ENCODE measurements at regions not wholly inside any gene's neighbourhood (a gene's known extent, or its start where the extent isn't known, plus 50 kb on each side); places are given as distances from the start of the nearest gene placed in this dataset.
"Not testable (repeated sequence)": the region's sequence is repeated elsewhere in the genome, so short reads cannot be mapped to it uniquely, and the experiment has no call there.

DNA sequence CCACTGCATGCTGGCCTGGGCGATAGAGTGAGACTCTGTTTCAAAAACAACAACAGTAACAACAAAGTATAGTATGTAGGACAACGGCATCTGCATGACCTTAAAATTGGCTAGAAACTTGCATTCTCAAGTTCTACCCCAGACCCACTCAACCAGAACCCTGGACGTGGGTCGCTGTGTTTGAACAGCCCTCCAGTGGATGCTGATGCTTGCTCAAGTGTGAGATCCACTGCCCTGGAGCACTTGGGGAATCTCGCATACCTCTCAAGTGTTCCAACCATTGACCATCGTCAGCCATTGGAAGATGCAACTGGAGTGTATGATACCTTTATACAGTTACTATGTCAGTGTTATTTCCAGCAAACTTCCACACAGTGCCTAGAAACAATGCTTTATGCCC, 435.9 kb downstream of the DCDC2C start:
- no peak for DNase-seq (ENCODE audit: low spot score)

DNA sequence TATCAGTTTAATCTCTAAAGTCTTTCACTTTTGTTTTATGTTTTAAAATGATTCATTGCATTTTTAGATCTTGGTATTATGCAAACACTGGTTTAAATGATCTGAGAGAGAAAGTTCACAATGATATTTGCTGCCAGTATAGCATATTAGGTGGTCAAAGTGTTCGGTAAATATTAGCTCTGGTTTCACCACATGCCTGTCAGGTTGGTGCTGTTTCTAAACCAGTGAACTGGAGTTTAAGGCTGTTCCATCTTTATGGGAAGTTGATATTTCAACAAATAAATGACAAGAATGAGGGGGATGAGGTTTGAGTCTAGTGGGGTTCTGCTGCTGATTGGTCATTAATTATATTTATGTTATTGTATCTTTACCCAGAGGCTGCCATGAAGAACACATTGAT, 436.4 kb downstream of the DCDC2C start:
- DNase-seq (ENCODE audit: low spot score) = no peak

DNA sequence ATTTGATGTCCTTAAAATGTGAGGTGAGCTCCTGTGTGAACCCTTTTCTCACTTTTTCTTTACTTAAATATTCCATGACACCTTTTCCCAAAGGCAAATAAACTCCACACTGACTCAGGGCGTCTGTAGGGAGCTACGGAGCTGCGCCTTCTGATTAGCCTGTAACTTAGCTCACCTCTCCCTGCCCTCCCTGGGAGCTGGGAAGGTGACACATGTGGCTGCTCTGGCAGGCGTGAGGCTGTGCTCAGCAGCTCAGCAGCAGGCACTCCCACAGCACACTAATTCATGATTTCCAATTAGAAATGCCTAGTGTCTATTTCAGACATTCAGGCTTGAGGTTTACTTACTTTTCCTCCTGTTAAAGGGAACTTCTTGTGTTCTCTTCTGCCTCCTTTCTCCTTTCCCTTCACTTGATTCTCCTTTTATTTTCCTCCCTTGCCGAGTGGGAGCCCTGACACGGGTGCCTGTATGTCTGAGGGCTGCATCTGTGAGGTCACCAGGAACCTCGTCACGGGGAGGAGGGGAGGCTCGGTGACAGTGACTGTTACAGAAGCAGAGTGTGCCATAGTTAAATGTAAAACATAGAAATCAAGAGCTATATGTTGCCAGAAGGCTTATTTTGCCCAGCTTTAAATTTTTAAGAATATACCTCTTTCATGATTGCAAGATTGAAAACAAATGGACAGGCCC, 437.1 kb downstream of the DCDC2C start:
- no peak for DNase-seq (ENCODE audit: low spot score)

DNA sequence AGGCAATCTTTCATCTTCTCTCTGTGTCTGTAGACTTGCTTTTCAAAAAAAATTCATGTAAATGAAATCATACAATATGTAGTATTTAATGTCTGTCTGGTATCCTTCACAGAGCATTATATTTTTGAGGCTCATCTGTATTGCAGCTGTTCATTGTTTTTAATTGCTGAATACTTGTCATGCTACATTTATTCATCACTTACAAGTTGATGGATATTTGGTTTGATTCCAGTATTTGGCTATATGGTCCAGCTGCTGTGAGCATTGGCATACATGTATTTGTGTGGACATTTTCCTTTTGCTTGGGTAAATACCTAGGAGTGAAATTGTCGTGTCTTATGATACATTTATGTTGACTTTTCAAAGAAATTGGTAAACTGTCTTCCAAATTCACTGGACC, 441.4 kb downstream of the DCDC2C start:
- DNase-seq (ENCODE audit: low spot score) = no peak

DNA sequence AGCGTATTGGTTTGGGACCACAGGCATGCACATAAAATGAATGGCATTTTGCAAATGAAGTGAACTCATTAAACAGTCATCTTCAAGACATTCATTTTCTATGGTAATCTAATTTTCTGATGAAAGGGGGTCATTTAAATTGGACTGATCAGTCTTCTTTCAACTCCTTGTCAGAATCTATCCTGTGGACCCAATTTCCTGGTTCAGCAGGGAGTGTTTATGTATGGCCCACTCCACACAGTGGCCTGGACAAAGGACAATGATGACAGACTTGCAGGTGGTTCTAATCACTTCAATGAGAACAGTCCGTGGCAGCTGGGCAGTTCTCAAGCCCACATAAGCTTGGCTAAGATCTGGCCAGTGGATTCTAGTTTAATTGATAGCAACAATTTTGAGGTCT, 448.1 kb downstream of the DCDC2C start:
- DNase-seq (ENCODE audit: low spot score) = no peak

DNA sequence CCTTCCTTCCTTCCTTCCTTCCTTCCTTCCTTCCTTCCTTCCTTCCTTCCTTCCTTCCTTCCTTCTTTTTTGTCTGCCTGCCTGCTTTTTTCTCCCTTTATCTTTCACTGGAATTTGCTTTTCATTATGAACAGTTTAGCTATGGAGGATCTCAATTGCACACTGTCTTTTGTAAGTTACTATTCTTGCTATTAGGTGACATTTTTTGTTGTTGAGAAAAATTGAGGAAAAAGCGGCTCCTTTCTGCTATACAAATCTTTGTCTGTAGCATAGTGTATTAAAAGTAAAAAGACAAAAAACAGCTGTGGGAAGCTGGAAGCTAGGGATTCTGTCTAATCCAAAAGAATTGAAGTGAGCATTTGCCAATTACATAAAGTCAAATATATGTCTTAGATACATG, 448.7 kb downstream of the DCDC2C start:
- no peak for DNase-seq (ENCODE audit: low spot score)

DNA sequence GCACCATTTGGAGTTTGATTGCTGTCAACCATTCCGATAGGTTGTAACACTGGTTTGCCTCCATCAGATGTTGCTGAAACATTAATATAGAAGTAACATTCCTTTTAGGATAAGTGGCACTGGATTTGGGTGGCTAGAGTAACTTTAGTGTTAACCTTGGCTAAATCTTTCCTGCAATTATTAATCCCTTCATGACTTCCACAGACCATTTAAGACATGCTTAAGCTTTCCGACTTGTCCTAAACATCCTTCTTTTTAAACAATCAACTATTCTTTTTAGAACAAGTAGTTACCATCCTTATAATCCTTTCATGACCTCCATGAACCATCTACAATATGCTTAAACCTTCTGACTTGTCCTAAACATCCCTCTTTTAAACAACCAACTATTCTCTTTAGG, 465.5 kb downstream of the DCDC2C start:
- DNase-seq (ENCODE audit: low spot score) = no peak

DNA sequence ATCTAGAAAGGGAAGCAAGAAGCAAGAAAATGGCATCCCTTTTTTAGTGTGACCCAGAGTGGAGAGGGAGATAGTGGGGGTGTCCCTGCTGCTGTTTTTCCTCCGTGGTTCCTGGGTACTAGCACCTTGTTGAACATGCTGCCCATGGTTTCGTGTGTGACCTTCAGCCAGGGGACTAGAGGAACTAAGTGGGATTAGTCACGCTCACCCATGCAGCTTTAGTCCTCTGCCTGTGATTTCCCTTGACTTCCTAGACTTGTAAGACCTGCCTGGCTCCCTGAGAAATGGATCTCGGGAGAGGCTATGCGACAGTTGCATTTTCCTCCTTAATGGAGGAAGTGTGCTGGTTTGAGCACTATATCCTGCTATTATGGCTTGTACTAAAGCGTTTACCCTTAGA, 471.4 kb downstream of the DCDC2C start:
- DNase-seq (ENCODE audit: low spot score) = no peak

DNA sequence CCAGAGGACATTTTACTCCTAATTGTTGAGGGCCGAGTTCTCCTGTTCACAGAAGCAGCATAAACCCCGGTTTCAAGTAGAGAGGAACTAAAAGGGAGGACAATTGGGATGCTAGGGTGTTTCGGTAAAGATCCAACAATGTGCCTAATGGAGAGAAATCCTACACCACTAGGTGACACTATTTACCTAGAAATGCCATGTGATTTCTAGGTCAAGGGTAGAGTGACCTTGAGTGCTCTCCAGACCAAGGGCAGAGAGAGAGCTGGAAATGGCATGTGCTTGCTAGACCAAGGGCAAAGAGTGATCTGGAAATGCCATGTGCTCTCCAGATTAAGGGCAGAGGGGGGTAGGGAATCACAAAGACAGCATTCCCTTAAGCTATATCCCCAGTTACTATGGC, 472.0 kb downstream of the DCDC2C start:
- no peak for DNase-seq (ENCODE audit: low spot score)

DNA sequence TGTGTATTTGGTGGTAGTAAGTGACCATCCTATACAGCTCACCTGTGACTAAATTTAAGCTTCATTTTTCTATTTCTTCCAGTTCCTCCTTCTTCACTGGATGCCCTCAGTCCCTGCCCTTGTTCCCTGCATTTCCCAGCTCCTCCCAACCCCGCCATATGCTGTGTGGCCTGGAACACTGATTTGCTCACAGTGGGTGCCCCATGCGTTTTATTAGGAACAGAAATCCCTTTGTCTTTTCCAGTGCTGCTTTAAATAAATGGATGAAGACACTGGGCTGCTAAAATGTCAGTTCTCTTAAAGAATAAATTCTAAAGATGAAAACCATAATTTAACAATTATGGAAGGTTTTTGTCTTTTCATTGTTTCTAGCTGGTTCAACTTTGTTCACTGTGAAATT, 477.3 kb downstream of the DCDC2C start:
- no peak for DNase-seq (ENCODE audit: low spot score)

DNA sequence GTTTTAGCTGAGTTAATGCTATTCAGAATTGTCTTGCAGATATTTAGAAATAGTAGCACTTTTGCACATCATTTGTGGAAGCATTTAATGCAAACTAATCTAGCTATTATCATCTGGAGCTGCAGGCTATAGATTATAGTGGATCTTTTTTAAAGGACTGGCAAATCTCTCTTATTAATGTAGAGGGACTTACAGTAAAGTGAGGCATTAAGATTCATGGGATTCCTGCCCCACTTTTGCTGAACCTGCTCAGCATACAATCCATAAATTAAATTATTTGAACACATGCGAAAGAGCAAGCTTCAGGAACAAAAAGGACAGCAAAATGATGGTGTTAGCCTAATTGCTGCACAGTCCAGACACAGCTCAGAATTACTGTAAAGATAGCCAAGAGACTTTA, 477.7 kb downstream of the DCDC2C start:
- no peak for DNase-seq (ENCODE audit: low spot score)

DNA sequence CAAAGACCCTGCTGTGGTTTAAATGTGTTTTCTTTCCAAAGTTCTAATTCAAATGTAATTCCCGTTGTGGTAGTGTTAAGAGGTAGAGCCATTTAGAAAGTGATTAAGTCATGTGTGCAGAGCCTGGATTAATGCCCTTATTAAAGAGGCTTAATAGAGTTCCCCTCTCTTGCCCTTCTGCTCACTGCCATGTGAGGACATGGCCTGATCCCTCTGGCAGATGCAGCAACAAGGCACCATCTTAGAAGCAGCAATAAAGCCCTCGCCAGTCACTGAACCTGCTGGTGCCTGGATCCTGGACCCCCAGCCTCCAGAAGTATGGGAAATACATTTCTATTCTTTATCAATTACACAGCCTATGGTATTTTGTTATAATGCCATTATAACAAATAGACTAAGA, 485.2 kb downstream of the DCDC2C start:
- no peak for DNase-seq (ENCODE audit: low spot score)

DNA sequence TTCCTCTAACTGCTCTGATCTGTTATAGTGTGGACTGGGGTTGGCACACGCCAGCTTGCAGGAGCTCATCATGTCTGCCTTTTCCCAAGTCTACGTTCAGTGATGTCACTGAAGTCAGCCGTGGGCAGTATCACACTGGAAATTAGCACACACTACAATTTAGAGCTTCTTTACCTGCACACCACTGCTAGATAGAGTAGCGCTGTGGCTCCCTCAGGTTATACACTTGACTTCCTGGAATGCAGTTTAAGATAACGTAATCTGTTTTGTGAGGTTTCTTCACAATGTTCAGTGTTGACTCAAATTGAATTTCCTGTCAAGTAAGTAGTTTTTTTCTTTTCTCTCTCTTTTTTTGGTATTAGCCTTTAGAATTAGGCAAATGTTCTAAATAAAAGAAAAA, 487.2 kb downstream of the DCDC2C start:
- DNase-seq (ENCODE audit: low spot score) = no peak

DNA sequence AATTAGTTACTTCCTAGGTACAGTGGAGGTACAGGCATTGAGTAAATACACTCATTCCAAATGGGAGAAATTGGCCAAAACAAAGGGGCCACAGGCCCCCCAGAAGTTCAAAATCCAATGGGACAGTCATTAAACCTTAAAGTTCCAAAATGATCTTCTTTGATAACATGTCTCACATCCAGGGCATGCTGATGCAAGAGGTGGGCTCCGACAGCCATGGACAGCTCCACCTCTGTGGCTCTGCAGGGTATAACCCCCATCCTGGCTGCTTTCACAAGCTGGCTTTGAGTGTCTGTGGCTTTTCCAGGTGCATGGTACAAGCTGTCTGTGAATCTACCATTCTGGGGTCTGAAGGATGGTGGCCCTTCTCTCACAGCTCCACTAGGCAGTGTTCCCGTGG, 488.7 kb downstream of the DCDC2C start:
- no peak for DNase-seq (ENCODE audit: low spot score)

DNA sequence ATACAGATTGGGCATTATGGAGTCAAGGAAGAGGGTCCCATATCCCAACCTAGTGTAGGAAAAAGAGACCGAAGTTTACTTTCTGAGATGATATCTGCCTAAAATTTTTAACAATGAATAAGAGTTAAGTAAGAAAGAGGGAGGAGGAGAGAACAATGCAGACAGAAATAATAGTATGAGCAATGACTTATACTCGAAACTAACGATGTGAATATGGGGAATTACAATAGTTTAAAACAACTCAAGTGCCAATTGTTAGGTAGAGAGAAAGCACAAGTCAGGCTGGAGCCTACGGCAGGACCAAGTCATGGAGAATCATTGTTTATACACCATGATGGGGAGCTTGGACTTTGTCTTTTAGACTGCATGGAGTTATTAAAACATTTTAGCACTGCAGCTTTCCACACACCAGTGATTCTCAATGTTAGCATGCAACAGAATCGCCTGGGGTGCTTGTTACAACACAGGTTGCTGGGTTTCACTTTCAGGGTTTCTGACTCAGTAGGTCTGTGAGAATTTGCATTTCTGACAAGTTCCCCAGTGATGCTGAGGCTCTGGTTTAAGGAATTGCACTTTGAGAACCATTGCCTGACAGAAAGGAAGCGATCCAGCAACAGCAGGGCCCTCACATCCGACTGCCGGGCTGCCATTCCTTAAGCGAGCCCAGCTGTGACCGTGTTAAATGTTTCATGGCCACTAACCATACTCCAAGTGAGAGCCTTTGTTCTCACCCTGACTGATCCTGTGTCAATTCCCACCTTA, 511.2 kb downstream of the DCDC2C start:
- no peak for DNase-seq (ENCODE audit: low spot score)

DNA sequence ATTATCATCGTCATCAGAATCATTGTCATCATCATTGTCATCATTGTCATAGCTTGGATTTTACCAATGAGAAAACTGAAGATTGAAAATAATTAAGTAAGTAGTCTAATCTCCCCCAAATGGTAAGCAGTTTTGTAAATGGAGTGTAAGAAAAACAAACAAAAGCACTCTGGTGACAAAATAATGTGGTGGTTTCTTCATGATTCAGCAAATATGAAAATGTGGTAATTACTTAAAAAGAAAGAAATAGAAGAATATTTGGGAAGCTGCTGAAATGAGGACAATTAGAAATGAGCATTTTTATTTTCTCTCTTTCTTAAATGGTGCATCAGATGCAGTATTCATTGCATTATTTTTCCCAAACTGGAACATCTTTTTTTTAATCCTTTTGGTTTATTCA, 514.4 kb downstream of the DCDC2C start:
- DNase-seq (ENCODE audit: low spot score) = no peak

DNA sequence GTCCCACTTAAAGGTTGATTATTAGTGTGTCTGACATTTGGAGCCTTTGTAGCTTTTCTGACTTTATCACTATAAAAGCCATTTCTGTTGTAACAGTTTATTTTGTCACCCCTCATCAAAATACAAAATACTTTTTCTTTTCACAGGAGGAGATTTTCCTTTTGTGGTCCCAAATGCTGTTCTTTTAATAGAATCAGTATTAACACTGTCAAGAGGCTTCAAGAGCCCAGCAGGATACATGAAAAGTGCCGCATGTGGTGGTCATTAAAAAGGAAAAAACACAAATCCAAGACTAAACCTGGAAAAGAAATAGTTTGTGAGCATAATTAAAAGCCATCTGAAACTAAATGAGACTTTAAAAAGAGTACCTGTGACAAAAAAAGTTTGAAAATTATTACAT, 515.7 kb downstream of the DCDC2C start:
- no peak for DNase-seq (ENCODE audit: low spot score)

DNA sequence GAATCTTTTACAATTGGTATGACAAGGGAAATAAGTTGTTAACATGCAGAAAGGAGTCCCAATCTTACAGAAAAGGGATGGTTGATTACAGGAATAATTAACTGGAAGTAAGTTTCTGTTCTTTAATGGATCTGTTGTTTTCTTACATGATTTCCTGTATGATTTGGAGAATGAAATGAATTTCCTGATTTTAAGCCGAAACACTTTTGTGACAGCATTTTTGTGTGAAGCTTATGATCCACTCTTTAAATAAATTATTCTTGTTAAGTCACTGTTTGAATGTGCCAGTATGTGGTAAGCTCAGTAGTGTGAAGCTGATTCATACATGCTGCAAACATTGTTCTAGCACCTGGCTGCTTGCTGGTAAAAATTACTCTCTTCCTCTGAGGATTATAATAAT, 516.2 kb downstream of the DCDC2C start:
- no peak for DNase-seq (ENCODE audit: low spot score)

DNA sequence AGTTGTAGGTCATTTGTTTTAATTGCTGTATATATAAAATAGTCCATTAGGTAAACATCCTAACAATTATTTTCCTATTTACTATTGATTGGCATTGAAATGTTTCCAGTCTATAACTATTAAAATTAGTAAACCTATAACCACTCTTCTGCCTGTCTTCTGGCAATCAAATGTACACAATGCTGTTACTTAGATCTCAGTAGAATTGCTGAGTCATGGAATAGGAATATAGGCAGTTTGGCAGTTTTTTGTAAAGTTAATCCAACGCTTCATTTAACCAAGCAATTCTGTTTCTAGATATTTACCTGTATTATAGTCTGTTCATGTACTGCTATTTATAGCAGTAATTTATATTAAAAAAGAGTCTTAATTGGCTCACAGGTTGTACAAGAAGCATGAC, 518.1 kb downstream of the DCDC2C start:
- DNase-seq (ENCODE audit: low spot score) = no peak

DNA sequence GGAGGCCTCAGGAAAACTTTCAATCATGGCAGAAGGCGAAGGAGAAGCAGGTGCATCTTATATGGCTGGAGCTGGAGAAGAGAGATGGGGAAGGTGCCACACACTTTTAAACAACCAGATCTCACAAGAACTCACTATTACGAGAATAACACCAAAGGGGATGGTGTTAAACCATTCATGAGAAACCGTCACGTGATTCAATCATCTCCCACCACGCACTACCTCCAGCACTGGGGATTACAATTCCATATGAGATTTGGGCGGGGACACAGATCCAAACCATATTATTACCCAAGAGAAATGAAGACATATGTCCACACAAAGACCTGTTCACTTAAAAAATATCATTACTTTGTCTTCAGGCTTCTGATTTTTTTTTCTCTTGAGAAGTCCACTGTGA, 518.5 kb downstream of the DCDC2C start:
- DNase-seq (ENCODE audit: low spot score) = no peak

DNA sequence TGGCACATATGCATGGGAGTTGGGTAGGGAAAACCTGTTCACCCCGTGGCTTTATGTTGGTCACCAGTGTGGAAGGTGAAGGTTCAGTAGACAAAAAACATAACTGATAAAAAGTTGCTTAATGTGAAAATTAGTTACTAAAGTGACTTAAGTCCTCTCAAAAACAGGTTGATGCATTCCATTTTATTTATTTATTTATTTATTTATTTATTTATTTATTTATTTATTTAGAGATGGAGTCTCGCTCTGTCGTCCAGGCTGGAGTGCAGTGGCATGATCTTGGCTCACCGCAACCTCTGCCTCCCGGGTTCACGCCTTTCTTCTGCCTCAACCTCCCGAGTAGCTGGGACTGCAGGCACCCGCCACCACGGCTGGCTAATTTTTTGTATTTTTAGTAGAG, 541.0 kb downstream of the DCDC2C start:
- DNase-seq (ENCODE audit: low spot score) = not testable (repeated sequence)

DNA sequence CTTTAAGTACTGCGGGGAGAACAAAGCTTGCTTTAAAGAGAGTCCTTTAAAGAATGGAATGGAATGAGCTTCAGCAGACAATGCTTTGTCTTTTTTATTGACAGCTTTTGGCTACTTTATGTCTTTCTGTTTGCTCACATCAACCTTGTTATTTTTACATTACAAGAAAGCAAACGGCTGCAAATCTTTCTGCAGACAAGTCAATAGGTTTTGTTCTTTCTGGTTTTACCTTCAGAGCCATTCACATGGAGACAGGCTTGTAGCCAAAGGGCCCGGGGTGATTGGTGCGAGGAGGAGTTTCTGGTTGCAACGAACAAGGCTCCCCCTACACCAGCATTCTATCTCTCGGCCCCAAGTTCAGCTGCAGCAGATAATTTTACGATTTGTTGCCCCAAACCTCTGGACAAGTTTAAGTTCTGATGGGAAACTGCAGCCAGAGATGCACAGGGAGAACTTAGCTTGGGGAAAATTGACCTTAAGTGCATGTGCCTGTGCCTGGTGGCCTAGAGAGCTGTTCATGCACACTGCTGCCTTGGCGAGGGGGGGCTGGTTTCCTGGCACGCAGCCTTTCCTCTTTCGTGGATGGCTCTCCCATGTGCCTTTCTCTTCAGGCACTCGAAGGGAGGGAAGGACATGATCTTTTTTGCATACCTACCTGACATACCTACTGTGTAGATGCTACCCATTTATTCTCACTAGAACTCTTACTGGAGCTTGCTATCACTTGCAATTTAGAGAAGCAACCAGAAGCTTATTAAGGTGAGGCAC, 543.2 kb downstream of the DCDC2C start:
- no peak for DNase-seq (ENCODE audit: low spot score)

DNA sequence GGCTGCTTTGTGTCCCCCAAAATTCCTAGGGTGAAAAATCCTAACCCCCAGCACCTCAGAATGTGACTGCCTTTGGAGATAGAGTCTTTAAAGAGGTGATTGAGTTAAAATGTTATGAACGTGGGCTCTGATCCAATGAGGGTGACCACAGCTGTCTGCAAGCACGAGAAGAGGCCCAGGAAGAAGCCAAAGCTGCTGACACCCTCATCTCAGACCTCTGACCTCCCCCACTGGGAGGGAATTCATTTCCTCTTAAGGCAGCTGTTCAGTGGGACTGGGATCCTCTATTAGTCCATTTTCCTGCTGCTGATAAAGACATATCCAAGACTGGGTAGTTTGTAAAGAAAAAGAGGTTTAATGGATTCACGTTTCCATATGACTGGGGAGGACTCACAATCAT, 544.4 kb downstream of the DCDC2C start:
- no peak for DNase-seq (ENCODE audit: low spot score)
